SK-N-SH treated with all-trans-retinoic acid at 6 μM for 48 hours (cell line): ENCODE measurements at regions not wholly inside any gene's neighbourhood (a gene's known extent, or its start where the extent isn't known, plus 50 kb on each side); places are given as distances from the start of the nearest gene placed in this dataset.
"Not testable (repeated sequence)": the region's sequence is repeated elsewhere in the genome, so short reads cannot be mapped to it uniquely, and the experiment has no call there.

Source experiments
- ATAC-seq: fragments of 200-7000 bp; cut with Tn5 transposase; 3 replicates; pipeline ENCODE4 v1.9.1; 2020; ENCODE audit warnings: mild to moderate bottlenecking, moderate library complexity
- ARNTL ChIP-seq: fragments of 450-650 bp; formaldehyde crosslinking; IDR thresholded peaks from 2 replicates; pipeline ENCODE4 v1.5.0; 2020; ENCODE audit warnings: low read depth, mild to moderate bottlenecking, moderate library complexity, borderline replicate concordance
- BACH2 ChIP-seq: fragments of 250-450 bp; sonication (Bioruptor Pico); IDR thresholded peaks from 2 replicates; pipeline ENCODE4 v1.9.0; 2021; ENCODE audit warnings: mild to moderate bottlenecking, borderline replicate concordance
- CREB5 ChIP-seq: fragments of 250-450 bp; sonication (Bioruptor Pico); IDR thresholded peaks from 2 replicates; pipeline ENCODE4 v1.5.1; 2020; ENCODE audit warnings: low read depth, mild to moderate bottlenecking, moderate library complexity
- CSRNP3 ChIP-seq: fragments of 250-450 bp; sonication (Bioruptor Pico); IDR thresholded peaks from 2 replicates; pipeline ENCODE4 v1.5.1; 2021; ENCODE audit warnings: mild to moderate bottlenecking, moderate library complexity
- ESRRG ChIP-seq: fragments of 250-450 bp; sonication (Bioruptor Pico); IDR thresholded peaks from 2 replicates; pipeline ENCODE4 v1.6.1; 2021; ENCODE audit warnings: mild to moderate bottlenecking
- GLIS3 ChIP-seq: fragments of 250-450 bp; sonication (Bioruptor Pico); IDR thresholded peaks from 2 replicates; pipeline ENCODE4 v1.5.0; 2020; ENCODE audit warnings: mild to moderate bottlenecking, moderate library complexity
- ISL1 ChIP-seq: fragments of 250-450 bp; sonication (Bioruptor Pico); IDR thresholded peaks from 2 replicates; pipeline ENCODE4 v2.1.2; 2022; ENCODE audit warnings: mild to moderate bottlenecking, moderate library complexity
- OSR1 ChIP-seq: fragments of 250-450 bp; sonication (Bioruptor Pico); IDR thresholded peaks from 2 replicates; pipeline ENCODE4 v1.8.0; 2022; ENCODE audit warnings: moderate library complexity, mild to moderate bottlenecking, inconsistent platforms
- PATZ1 ChIP-seq: fragments of 250-450 bp; sonication (Bioruptor Pico); IDR thresholded peaks from 2 replicates; pipeline ENCODE4 v1.8.0; 2020; ENCODE audit warnings: mild to moderate bottlenecking, moderate library complexity, borderline replicate concordance
- POU6F1 ChIP-seq: fragments of 250-450 bp; sonication (Bioruptor Pico); IDR thresholded peaks from 2 replicates; pipeline ENCODE4 v1.8.0; 2021; ENCODE audit warnings: low read depth, mild to moderate bottlenecking, moderate library complexity, borderline replicate concordance
- PPARA ChIP-seq: fragments of 250-450 bp; sonication (Bioruptor Pico); IDR thresholded peaks from 2 replicates; pipeline ENCODE4 v1.5.0; 2020; ENCODE audit warnings: mild to moderate bottlenecking, borderline replicate concordance
- RARB ChIP-seq: fragments of 250-450 bp; sonication (Bioruptor Pico); IDR thresholded peaks from 2 replicates; pipeline ENCODE4 v1.8.0; 2021; ENCODE audit warnings: mild to moderate bottlenecking, moderate library complexity
- SNAI2 ChIP-seq: fragments of 250-450 bp; sonication (Bioruptor Pico); IDR thresholded peaks from 2 replicates; pipeline ENCODE4 v1.5.0; 2020; ENCODE audit warnings: mild to moderate bottlenecking, moderate library complexity
- TCF4 ChIP-seq: fragments of 250-450 bp; sonication (Bioruptor Pico); IDR thresholded peaks from 2 replicates; pipeline ENCODE4 v1.8.0; 2021; ENCODE audit warnings: mild to moderate bottlenecking, moderate library complexity, borderline replicate concordance
- TOX ChIP-seq: fragments of 250-450 bp; sonication (Bioruptor Pico); IDR thresholded peaks from 2 replicates; pipeline ENCODE4 v1.8.0; 2021; ENCODE audit warnings: mild to moderate bottlenecking, moderate library complexity, borderline replicate concordance
- TSHZ2 ChIP-seq: fragments of 250-450 bp; sonication (Bioruptor Pico); IDR thresholded peaks from 2 replicates; pipeline ENCODE4 v1.5.0; 2020; ENCODE audit warnings: mild to moderate bottlenecking, moderate library complexity
- ZC3H10 ChIP-seq: fragments of 250-450 bp; sonication (Bioruptor Pico); IDR thresholded peaks from 2 replicates; pipeline ENCODE4 v1.5.1; 2021; ENCODE audit warnings: mild to moderate bottlenecking, moderate library complexity
- ZFP3 ChIP-seq: fragments of 250-450 bp; sonication (Bioruptor Pico); IDR thresholded peaks from 2 replicates; pipeline ENCODE4 v1.5.0; 2020; ENCODE audit warnings: mild to moderate bottlenecking, moderate library complexity
- ZFP30 ChIP-seq: fragments of 450-650 bp; formaldehyde crosslinking; IDR thresholded peaks from 2 replicates; pipeline ENCODE4 v1.5.0; 2022; ENCODE audit warnings: mild to moderate bottlenecking, moderate library complexity
- ZNF565 ChIP-seq: fragments of 450-650 bp; formaldehyde crosslinking; conservative IDR thresholded peaks from 2 replicates; pipeline ENCODE4 v1.5.0; 2020; ENCODE audit warnings: low read depth, mild to moderate bottlenecking, moderate library complexity
- ZNF8 ChIP-seq: fragments of 450-650 bp; formaldehyde crosslinking; IDR thresholded peaks from 2 replicates; pipeline ENCODE4 v1.5.0; 2020; ENCODE audit warnings: mild to moderate bottlenecking, moderate library complexity

- TF ChIP-seq GLIS3 (CRISPR knock-in tag) (no peak), ISL1 (CRISPR knock-in tag) (no peak), TSHZ2 (CRISPR knock-in tag) (no peak), BACH2 (CRISPR knock-in tag) (no peak), CSRNP3 (CRISPR knock-in tag) (no peak), TOX (no peak), PATZ1 (no peak), ESRRG (CRISPR knock-in tag) (no peak), OSR1 (no peak), POU6F1 (no peak), PPARA (no peak), ZFP3 (no peak), ZFP30 (no peak), ZNF8 (no peak), CREB5 (CRISPR knock-in tag) (no peak), ZNF565 (CRISPR knock-in tag) (no peak), ARNTL (CRISPR knock-in tag) (no peak), SNAI2 (CRISPR knock-in tag) (no peak), TCF4 (CRISPR knock-in tag) (no peak)
- no peak for ATAC-seq
Observed at GRCh38 chr2:41334159-41334558, 713.7 kb upstream of the PKDCC start.

GRCh38 chr2:41335573-41335972, 712.2 kb upstream of the PKDCC start:
- not testable (repeated sequence) for ATAC-seq

- no peak for ATAC-seq
- TF ChIP-seq RARB (CRISPR knock-in tag) (no peak), POU6F1 (no peak), ZNF8 (no peak)
Observed at GRCh38 chr2:41337956-41338355, 709.9 kb upstream of the PKDCC start.

GRCh38 chr2:41344529-41344928, 703.3 kb upstream of the PKDCC start:
- ATAC-seq = no peak
- TF ChIP-seq ZFP30 = no peak
- no peak for TF ChIP-seq ZC3H10 (CRISPR knock-in tag)
- no peak for TF ChIP-seq ARNTL (CRISPR knock-in tag)
- no peak for TF ChIP-seq BACH2 (CRISPR knock-in tag)
- TF ChIP-seq PPARA = no peak
- no peak for TF ChIP-seq TSHZ2 (CRISPR knock-in tag)
- no peak for TF ChIP-seq ZNF565 (CRISPR knock-in tag)
- TF ChIP-seq RARB (CRISPR knock-in tag) = no peak
